Right lobe of liver (tissue), 4 donors: ENCODE measurements at regions not wholly inside any gene's neighbourhood (a gene's known extent, or its start where the extent isn't known, plus 50 kb on each side); places are given as distances from the start of the nearest gene placed in this dataset.

Source experiments
- POLR2A ChIP-seq: fragments of 450-650 bp; IDR thresholded peaks from one replicate; pipeline ENCODE4 v1.6.1; 2017; ENCODE audit warnings: antibody characterized with exemption, mild to moderate bottlenecking
- TF ChIP-seq, protein P1 (sequence below), 4 donors: fragments of 200-600 bp in 3 of 4; fragments of 450-650 bp in 1 of 4; IDR thresholded peaks; one replicate each; pipeline versions ENCODE4 v1.5.1 to v1.8.0; 2016 to 2022; ENCODE audit warnings: antibody characterized with exemption in 4 of 4, mild to moderate bottlenecking in 2 of 4
- donor health status: DM: no; HTN: no; CAD: no.
- donor health status: DM: no; HTN: no; CAD: no.
- donor health status: DM: no; HTN: yes; CAD: no.

DNA sequence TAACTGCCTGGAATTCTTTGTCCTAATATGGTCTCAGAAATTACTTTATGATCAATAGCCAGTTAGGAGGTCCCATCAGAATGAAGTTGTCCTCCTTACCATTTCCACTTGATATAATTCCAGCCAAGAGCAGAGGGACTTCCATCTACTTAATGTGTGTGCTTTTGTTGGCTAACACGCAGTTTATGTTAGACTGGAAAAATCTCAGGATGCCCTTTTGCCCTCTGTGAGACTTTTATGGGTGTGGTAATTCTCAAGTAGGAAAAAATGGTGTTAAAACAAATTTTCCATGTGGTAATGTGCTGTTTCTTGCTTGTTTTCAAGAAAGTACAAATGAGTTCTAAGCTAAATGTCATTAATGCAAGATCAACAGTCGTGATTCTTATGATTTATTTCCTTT, 327.1 kb downstream of the MTRR start:
- no peak for TF ChIP-seq POLR2A
- TF ChIP-seq, protein P1, sequence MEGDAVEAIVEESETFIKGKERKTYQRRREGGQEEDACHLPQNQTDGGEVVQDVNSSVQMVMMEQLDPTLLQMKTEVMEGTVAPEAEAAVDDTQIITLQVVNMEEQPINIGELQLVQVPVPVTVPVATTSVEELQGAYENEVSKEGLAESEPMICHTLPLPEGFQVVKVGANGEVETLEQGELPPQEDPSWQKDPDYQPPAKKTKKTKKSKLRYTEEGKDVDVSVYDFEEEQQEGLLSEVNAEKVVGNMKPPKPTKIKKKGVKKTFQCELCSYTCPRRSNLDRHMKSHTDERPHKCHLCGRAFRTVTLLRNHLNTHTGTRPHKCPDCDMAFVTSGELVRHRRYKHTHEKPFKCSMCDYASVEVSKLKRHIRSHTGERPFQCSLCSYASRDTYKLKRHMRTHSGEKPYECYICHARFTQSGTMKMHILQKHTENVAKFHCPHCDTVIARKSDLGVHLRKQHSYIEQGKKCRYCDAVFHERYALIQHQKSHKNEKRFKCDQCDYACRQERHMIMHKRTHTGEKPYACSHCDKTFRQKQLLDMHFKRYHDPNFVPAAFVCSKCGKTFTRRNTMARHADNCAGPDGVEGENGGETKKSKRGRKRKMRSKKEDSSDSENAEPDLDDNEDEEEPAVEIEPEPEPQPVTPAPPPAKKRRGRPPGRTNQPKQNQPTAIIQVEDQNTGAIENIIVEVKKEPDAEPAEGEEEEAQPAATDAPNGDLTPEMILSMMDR (IDR thresholded peaks at IDR 0.05): no peak
